ENCODE measurements at regions not wholly inside any gene's neighbourhood (a gene's known extent, or its start where the extent isn't known, plus 50 kb on each side); places are given as distances from the start of the nearest gene placed in this dataset.

- TF ChIP-seq CTCF (IDR thresholded peaks at IDR 0.05): no peak
- TF ChIP-seq POLR2AphosphoS5 (IDR thresholded peaks at IDR 0.05): no peak
- TF ChIP-seq EP300 (IDR thresholded peaks at IDR 0.05; ENCODE audit: low read depth): no peak
Measured at GRCh38 chr3:72615182-72615581, 233.1 kb downstream of the SHQ1 start.

Data from transverse colon (tissue), 4 donors.